ENCODE measurements at regions not wholly inside any gene's neighbourhood (a gene's known extent, or its start where the extent isn't known, plus 50 kb on each side); places are given as distances from the start of the nearest gene placed in this dataset.

DNA sequence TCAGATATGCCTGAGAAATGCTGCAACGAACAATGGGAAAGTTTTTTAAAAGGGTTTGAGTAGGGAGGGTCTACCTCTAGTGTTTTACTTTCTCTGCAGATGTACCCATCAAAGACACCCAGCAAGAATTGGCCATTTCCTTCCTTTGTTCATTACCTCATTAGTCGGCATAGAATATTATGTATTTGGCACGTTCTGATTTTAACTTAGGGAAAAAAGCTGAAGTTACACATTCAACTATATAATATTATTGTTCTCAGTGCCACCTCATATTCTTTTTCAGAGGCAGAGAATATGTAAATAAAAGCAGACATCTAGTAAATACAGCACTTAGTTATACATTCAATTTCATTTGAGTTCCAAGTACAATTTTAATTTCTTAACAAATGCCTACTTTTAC is 83.7 kb upstream of the PPP2R5A start:
- intact Hi-C loops (cut with micrococcal nuclease) = no loop called here
- POLR2A ChIA-PET (ENCODE audit: unreplicated experiment) = no interaction called here
- H3K9me2 ChIP-seq (replicated peaks; ENCODE audit: low read length) = no peaks in the 10 kb centered on the region; the same call in 1 of the 2 replicates
- no TSS peak for BruUV-seq (replicated peaks)
- no peaks in the 10 kb centered on the region for H3K4me1 ChIP-seq (ENCODE audit: insufficient read depth, low read length)
- CTCF ChIA-PET = interaction anchor here (0.6 kb wide), 1 partner anchor 85 kb away, joined by 3 read pairs; no protein-coding TSS in a partner anchor
- no peaks in the 10 kb centered on the region for H3K9me3 ChIP-seq (ENCODE audit: low read length)
- no peak for ATAC-seq
- no peak overlapping the region for H3K9ac ChIP-seq (ENCODE audit: low read length)
- no peaks in the 10 kb centered on the region for H3K27me3 ChIP-seq (ENCODE audit: low read length)
- no peak for DNase-seq
- H3K4me3 ChIP-seq (ENCODE audit: low read length) = no peak overlapping the region
- no peak for TF ChIP-seq EZH2 (IDR thresholded peaks at IDR 0.05; ENCODE audit: low read length, unreplicated experiment)
- TF ChIP-seq, protein P1, sequence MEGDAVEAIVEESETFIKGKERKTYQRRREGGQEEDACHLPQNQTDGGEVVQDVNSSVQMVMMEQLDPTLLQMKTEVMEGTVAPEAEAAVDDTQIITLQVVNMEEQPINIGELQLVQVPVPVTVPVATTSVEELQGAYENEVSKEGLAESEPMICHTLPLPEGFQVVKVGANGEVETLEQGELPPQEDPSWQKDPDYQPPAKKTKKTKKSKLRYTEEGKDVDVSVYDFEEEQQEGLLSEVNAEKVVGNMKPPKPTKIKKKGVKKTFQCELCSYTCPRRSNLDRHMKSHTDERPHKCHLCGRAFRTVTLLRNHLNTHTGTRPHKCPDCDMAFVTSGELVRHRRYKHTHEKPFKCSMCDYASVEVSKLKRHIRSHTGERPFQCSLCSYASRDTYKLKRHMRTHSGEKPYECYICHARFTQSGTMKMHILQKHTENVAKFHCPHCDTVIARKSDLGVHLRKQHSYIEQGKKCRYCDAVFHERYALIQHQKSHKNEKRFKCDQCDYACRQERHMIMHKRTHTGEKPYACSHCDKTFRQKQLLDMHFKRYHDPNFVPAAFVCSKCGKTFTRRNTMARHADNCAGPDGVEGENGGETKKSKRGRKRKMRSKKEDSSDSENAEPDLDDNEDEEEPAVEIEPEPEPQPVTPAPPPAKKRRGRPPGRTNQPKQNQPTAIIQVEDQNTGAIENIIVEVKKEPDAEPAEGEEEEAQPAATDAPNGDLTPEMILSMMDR (conservative IDR thresholded peaks at IDR 0.05; ENCODE audit: low read depth, low read length) = no peak
- no peak for TF ChIP-seq EZH2phosphoT487 (IDR thresholded peaks at IDR 0.05; ENCODE audit: borderline replicate concordance, low read length)
- H3K27ac ChIP-seq (ENCODE audit: low read length) = no peak overlapping the region
- H4K20me1 ChIP-seq (ENCODE audit: low read length) = no peaks in the 10 kb centered on the region
- H3K36me3 ChIP-seq (ENCODE audit: low read depth, low read length) = no peaks in the 10 kb centered on the region
- no peaks in the 10 kb centered on the region for H3K79me2 ChIP-seq (ENCODE audit: low read length)
- no peaks in the 10 kb centered on the region for H3F3A ChIP-seq (ENCODE audit: low read length, unreplicated experiment)
- no peak overlapping the region for H3K4me2 ChIP-seq (ENCODE audit: low read length)
- H2AFZ ChIP-seq (ENCODE audit: low read length) = no peak overlapping the region

DNA sequence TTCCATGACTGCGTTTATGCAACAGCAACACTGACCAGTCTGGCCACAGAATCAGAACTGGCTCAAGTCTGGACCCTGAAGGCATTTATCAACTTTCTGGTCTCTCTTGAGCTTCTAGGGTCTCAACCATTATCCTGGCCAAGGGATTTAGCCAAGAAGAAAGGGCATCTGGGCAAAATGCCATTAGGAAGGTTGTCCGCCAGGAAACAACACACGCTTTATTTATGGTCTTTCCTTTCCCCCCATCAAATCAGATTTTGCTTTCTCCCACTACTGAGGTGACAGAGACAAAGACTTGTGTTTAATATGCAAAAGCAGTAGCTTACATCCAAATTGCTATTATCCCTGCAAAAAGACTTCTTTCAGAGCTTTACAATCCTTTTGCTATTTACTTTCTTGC is 81.6 kb upstream of the PPP2R5A start:
- TF ChIP-seq EZH2 (IDR thresholded peaks at IDR 0.05; ENCODE audit: low read length, unreplicated experiment) = no peak
- TF ChIP-seq, protein P1 (conservative IDR thresholded peaks at IDR 0.05; ENCODE audit: low read depth, low read length) = no peak
- TF ChIP-seq EZH2phosphoT487 (IDR thresholded peaks at IDR 0.05; ENCODE audit: borderline replicate concordance, low read length) = no peak
- ChIA-PET POLR2A (ENCODE audit: unreplicated experiment) (no interaction called here), CTCF (no interaction called here)

DNA sequence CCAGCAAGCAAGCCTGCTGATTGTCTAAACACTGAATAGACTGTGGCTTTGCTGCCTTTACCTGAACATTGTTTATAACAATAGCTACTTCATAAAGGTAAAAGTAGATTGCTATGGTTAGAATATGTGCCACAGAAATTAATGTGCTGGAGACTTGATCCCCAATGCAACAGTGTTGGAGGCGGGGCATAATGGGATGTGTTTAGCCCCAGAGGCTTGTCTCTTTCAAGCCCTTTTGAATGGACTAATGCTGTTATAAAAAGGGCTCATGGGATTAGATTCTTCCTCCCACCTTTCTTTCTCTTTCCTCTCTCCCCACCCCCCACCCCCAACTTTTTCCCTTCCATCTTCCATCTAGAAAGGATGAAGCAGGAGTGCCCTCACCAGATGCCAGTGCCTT is 80.2 kb upstream of the PPP2R5A start:
- H3F3A ChIP-seq (ENCODE audit: low read length, unreplicated experiment) = no peaks in the 10 kb centered on the region
- H3K79me2 ChIP-seq (ENCODE audit: low read length) = no peaks in the 10 kb centered on the region
- H3K27me3 ChIP-seq (ENCODE audit: low read length) = no peaks in the 10 kb centered on the region
- no peak overlapping the region for H2AFZ ChIP-seq (ENCODE audit: low read length)
- no peaks in the 10 kb centered on the region for H3K9me3 ChIP-seq (ENCODE audit: low read length)
- H3K27ac ChIP-seq (ENCODE audit: low read length) = no peak overlapping the region
- H3K36me3 ChIP-seq (ENCODE audit: low read depth, low read length) = no peaks in the 10 kb centered on the region
- BruUV-seq (replicated peaks) = no TSS peak
- H3K4me3 ChIP-seq (ENCODE audit: low read length) = no peak overlapping the region
- no peak for ATAC-seq
- intact Hi-C loops (cut with micrococcal nuclease) = no loop called here
- DNase-seq = no peak
- no peaks in the 10 kb centered on the region for H3K4me1 ChIP-seq (ENCODE audit: insufficient read depth, low read length)
- no peak overlapping the region for H3K4me2 ChIP-seq (ENCODE audit: low read length)
- POLR2A ChIA-PET (ENCODE audit: unreplicated experiment) = no interaction called here
- H3K9ac ChIP-seq (ENCODE audit: low read length) = no peak overlapping the region
- H4K20me1 ChIP-seq (ENCODE audit: low read length) = no peaks in the 10 kb centered on the region
- H3K9me2 ChIP-seq (replicated peaks; ENCODE audit: low read length) = no peaks in the 10 kb centered on the region; the same call in 1 of the 2 replicates
- TF ChIP-seq EZH2 (IDR thresholded peaks at IDR 0.05; ENCODE audit: low read length, unreplicated experiment) = no peak
- TF ChIP-seq, protein P1 (conservative IDR thresholded peaks at IDR 0.05; ENCODE audit: low read depth, low read length) = no peak
- no peak for TF ChIP-seq EZH2phosphoT487 (IDR thresholded peaks at IDR 0.05; ENCODE audit: borderline replicate concordance, low read length)
- CTCF ChIA-PET = no interaction called here

More for the DNA sequence above, 81.6 kb upstream of the PPP2R5A start:
- Histone ChIP-seq H2AFZ (ENCODE audit: low read length) (no peak overlapping the region), H3K9me3 (ENCODE audit: low read length) (no peaks in the 10 kb centered on the region), H3K9me2 (replicated peaks; ENCODE audit: low read length) (no peaks in the 10 kb centered on the region; the same call in 1 of the 2 replicates), H3K27me3 (ENCODE audit: low read length) (no peaks in the 10 kb centered on the region), H4K20me1 (ENCODE audit: low read length) (no peaks in the 10 kb centered on the region), H3F3A (ENCODE audit: low read length, unreplicated experiment) (no peaks in the 10 kb centered on the region), H3K79me2 (ENCODE audit: low read length) (no peaks in the 10 kb centered on the region), H3K4me2 (ENCODE audit: low read length) (no peak overlapping the region), H3K36me3 (ENCODE audit: low read depth, low read length) (no peaks in the 10 kb centered on the region), H3K27ac (ENCODE audit: low read length) (no peak overlapping the region), H3K4me1 (ENCODE audit: insufficient read depth, low read length) (no peaks in the 10 kb centered on the region), H3K9ac (ENCODE audit: low read length) (no peak overlapping the region), H3K4me3 (ENCODE audit: low read length) (no peak overlapping the region)
- no TSS peak for BruUV-seq (replicated peaks)
- intact Hi-C loops (cut with micrococcal nuclease) = no loop called here
- no peak for ATAC-seq
- DNase-seq = no peak
